HepG2 (cell line): ENCODE measurements at regions not wholly inside any gene's neighbourhood (a gene's known extent, or its start where the extent isn't known, plus 50 kb on each side); places are given as distances from the start of the nearest gene placed in this dataset.
A peak's percentile ranks its signal among the peaks of the same experiment; 100 is the strongest.

Experiments
- ATAC-seq: fragments of 200-7000 bp; cut with Tn5 transposase; 3 replicates; pipeline ENCODE4 v1.9.1; 2020; ENCODE audit warnings: mild to moderate bottlenecking, moderate library complexity
- BruUV-seq: library from RNA; stranded (reverse); fragments of 400-500 nt; replicated peaks from 2 replicates; lab custom pipeline; 2021; lab: Mats Ljungman, UMichigan
- CTCF ChIA-PET: fragments of 300-600 bp; formaldehyde crosslinking; extraction: SDS; loops from one replicate; lab custom pipeline; 2021; ENCODE audit warnings: low total read pairs, inconsistent platforms, low intra/inter-chr PET ratio; lab: Yijun Ruan, JAX
- POLR2A ChIA-PET: fragments of 350-600 bp; sonication (Branson Sonifier 250); formaldehyde crosslinking; loops from one replicate; lab custom pipeline; 2020; ENCODE audit warnings: antibody characterized with exemption, inconsistent platforms; lab: Yijun Ruan, JAX
- DNase-seq: peaks from one replicate; pipeline ENCODE4 v3.0.0-alpha.2; 2015; ENCODE audit warnings: low spot score
- FAIRE-seq: peaks from 3 replicates; lab custom pipeline; 2011; peaks lifted over from hg19 to GRCh38; lab: Jason Lieb, UNC
- H2AFZ ChIP-seq: one replicate; pipeline ENCODE4 v1.6.1; 2011; ENCODE audit warnings: low read length, inconsistent platforms
- H3K27ac ChIP-seq: fragments of 300-600 bp; 3 replicates; pipeline ENCODE4 v1.8.0; 2011; ENCODE audit warnings: mixed run types, mild to moderate bottlenecking, mixed read lengths, low read length, inconsistent platforms; ENCODE audit not compliant: insufficient read depth; ENCODE audit errors: extremely low read length
- H3K27me3 ChIP-seq, 2 experiments: fragments of 200-600 bp in 1 of 2; 2 replicates in 1 of 2; 3 replicates in 1 of 2; pipeline versions ENCODE4 v1.6.0 to v1.8.0; 2011; ENCODE audit warnings: low read length in 2 of 2, mild to moderate bottlenecking in 2 of 2, moderate library complexity in 2 of 2, inconsistent platforms in 1 of 2; ENCODE audit not compliant: insufficient read depth in 2 of 2, control insufficient read depth in 1 of 2
- H3K36me3 ChIP-seq, 2 experiments: fragments of 200-600 bp in 1 of 2; replicated peaks in 1 of 2; 2 replicates in 1 of 2; 3 replicates in 1 of 2; pipeline versions ENCODE4 v1.5.1 to v1.8.0; 2011; ENCODE audit warnings: low read length in 2 of 2, inconsistent platforms in 1 of 2; ENCODE audit not compliant: insufficient read depth in 2 of 2, control insufficient read depth in 1 of 2
- H3K4me1 ChIP-seq: 2 replicates; pipeline ENCODE4 v1.5.1; 2012; ENCODE audit warnings: low read length, inconsistent platforms; ENCODE audit not compliant: insufficient read depth
- H3K4me2 ChIP-seq: 2 replicates; pipeline ENCODE4 v1.6.0; 2011; ENCODE audit warnings: low read depth, low read length, inconsistent platforms
- H3K4me3 ChIP-seq, 3 experiments: fragments of 200-600 bp in 1 of 3; sonication (generic), shearing (Covaris generic) in 1 of 3; replicated peaks in 1 of 3; 2 replicates each; pipeline ENCODE4 v1.5.1; 2011 to 2016; ENCODE audit warnings: low read length in 3 of 3, inconsistent platforms in 2 of 3, low read depth in 2 of 3, mild to moderate bottlenecking in 2 of 3, control low read depth in 1 of 3, mixed read lengths in 1 of 3; ENCODE audit not compliant: insufficient read depth in 1 of 3
- H3K79me2 ChIP-seq: one replicate; pipeline ENCODE4 v1.6.1; 2011; ENCODE audit warnings: low read length, inconsistent platforms; ENCODE audit not compliant: insufficient read depth
- H3K9ac ChIP-seq: 2 replicates; pipeline ENCODE4 v1.6.0; 2011; ENCODE audit warnings: mild to moderate bottlenecking, low read depth, low read length, inconsistent platforms; ENCODE audit not compliant: insufficient read depth
- H3K9me3 ChIP-seq: 2 replicates; pipeline ENCODE4 v1.5.1; 2012; ENCODE audit warnings: mild to moderate bottlenecking, low read length
- H4K20me1 ChIP-seq: 2 replicates; pipeline ENCODE4 v1.6.0; 2011; ENCODE audit warnings: inconsistent platforms, mild to moderate bottlenecking, low read length, moderate library complexity; ENCODE audit not compliant: insufficient read depth
- GTF3A ChIP-seq: sonication (generic); formaldehyde crosslinking; conservative IDR thresholded peaks from 2 replicates; pipeline ENCODE4 v1.4.0; 2020; ENCODE audit warnings: mild to moderate bottlenecking, missing genetic modification reagents
- MAFF ChIP-seq: IDR thresholded peaks from 2 replicates; pipeline ENCODE4 v1.6.1; 2011; ENCODE audit warnings: low read depth, low read length, improper control_type of control experiment
- MAFK ChIP-seq, 2 experiments: IDR thresholded peaks in 1 of 2; conservative IDR thresholded peaks in 1 of 2; 2 replicates each; pipeline ENCODE4 v1.6.1; 2011; ENCODE audit warnings: improper control_type of control experiment in 2 of 2, low read length in 2 of 2
- NCOR1 ChIP-seq: fragments of 200-600 bp; sonication (generic); IDR thresholded peaks from 2 replicates; pipeline ENCODE4 v1.7.0; 2017; ENCODE audit warnings: antibody characterized with exemption, low read length, borderline replicate concordance
- POLR2AphosphoS5 ChIP-seq: IDR thresholded peaks from 2 replicates; pipeline ENCODE4 v1.6.1; 2012; ENCODE audit warnings: low read depth, low read length
- SKI ChIP-seq: fragments of 450-650 bp; IDR thresholded peaks from one replicate; pipeline ENCODE4 v1.6.1; 2018; ENCODE audit warnings: mild to moderate bottlenecking; ENCODE audit not compliant: partially characterized antibody
- STAT5B ChIP-seq: sonication (generic); formaldehyde crosslinking; IDR thresholded peaks from 2 replicates; pipeline ENCODE4 v1.4.0; 2020; ENCODE audit warnings: missing genetic modification reagents
- TAF15 ChIP-seq: fragments of 200-400 bp; formaldehyde crosslinking; IDR thresholded peaks from one replicate; pipeline ENCODE4 v1.6.1; 2018; ENCODE audit warnings: mild to moderate bottlenecking, low read depth, low read length; ENCODE audit not compliant: poor library complexity, severe bottlenecking
- ZNF264 ChIP-seq: sonication (generic); formaldehyde crosslinking; IDR thresholded peaks from 2 replicates; pipeline ENCODE4 v1.4.0; 2020; ENCODE audit warnings: missing genetic modification reagents
- ZNF562 ChIP-seq: sonication (generic); formaldehyde crosslinking; IDR thresholded peaks from 2 replicates; pipeline ENCODE4 v1.8.0; 2022; ENCODE audit warnings: missing genetic modification reagents, borderline replicate concordance
- ZNF589 ChIP-seq: sonication (generic); formaldehyde crosslinking; conservative IDR thresholded peaks from 2 replicates; pipeline ENCODE4 v1.8.0; 2022; ENCODE audit warnings: mild to moderate bottlenecking, moderate library complexity, missing genetic modification reagents
- in situ Hi-C: cut with HindIII; loops from 2 replicates; pipeline ENCODE4 v1.10.0; 2017; ENCODE audit warnings: low pct_unique_long_range_greater_than_20kb; ENCODE audit not compliant: extremely low pct_ligation_motif_present
- intact Hi-C: fragments of 100-400 bp; cut with micrococcal nuclease; formaldehyde crosslinking; loops from one replicate; pipeline ENCODE4 v1.10.0; 2022; ENCODE audit not compliant: unreplicated experiment
- TF ChIP-seq, protein P1 (sequence below): IDR thresholded peaks from 2 replicates; pipeline ENCODE4 v1.6.1; 2016; ENCODE audit warnings: missing compliant biosample characterization, missing genetic modification reagents, borderline replicate concordance
- TF ChIP-seq, protein P2 (sequence below): IDR thresholded peaks from 2 replicates; pipeline ENCODE4 v1.6.1; 2016; ENCODE audit warnings: low read depth, control low read depth
- TF ChIP-seq, protein P3 (sequence below): IDR thresholded peaks from 2 replicates; pipeline ENCODE4 v1.6.1; 2012; ENCODE audit warnings: inconsistent platforms
- TF ChIP-seq, protein P4 (sequence below): sonication (generic); formaldehyde crosslinking; IDR thresholded peaks from 2 replicates; pipeline ENCODE4 v1.4.0; 2020; ENCODE audit warnings: missing genetic modification reagents, borderline replicate concordance

DNA sequence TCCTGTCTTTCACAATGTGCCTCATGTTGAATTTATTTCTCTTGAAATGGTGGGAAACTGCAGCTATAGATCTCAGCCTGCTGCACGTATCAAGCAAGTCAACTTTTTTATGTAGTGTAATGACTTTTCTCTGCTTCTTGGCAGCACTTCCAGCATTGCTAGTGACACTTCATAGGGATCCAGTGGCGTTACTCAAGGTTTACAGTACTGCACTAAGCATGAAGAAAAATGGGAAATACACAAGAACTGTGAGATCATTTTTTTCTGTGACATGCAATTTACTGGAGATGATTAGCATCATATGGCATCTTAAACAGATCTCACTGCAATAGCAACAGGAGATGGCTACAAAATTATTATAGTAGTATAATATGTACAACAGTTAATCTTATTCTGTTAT is 90.9 kb downstream of the POLR1F start (continued):
- TF ChIP-seq STAT5B, result no peak
- TF ChIP-seq, protein P1, sequence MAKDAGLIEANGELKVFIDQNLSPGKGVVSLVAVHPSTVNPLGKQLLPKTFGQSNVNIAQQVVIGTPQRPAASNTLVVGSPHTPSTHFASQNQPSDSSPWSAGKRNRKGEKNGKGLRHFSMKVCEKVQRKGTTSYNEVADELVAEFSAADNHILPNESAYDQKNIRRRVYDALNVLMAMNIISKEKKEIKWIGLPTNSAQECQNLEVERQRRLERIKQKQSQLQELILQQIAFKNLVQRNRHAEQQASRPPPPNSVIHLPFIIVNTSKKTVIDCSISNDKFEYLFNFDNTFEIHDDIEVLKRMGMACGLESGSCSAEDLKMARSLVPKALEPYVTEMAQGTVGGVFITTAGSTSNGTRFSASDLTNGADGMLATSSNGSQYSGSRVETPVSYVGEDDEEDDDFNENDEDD, result no peak
- no peak for TF ChIP-seq ZNF264 (CRISPR knock-in tag)
- TF ChIP-seq, protein P2, sequence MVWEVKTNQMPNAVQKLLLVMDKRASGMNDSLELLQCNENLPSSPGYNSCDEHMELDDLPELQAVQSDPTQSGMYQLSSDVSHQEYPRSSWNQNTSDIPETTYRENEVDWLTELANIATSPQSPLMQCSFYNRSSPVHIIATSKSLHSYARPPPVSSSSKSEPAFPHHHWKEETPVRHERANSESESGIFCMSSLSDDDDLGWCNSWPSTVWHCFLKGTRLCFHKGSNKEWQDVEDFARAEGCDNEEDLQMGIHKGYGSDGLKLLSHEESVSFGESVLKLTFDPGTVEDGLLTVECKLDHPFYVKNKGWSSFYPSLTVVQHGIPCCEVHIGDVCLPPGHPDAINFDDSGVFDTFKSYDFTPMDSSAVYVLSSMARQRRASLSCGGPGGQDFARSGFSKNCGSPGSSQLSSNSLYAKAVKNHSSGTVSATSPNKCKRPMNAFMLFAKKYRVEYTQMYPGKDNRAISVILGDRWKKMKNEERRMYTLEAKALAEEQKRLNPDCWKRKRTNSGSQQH, result no peak
- TF ChIP-seq, all 625 proteins: peak for 0

DNA sequence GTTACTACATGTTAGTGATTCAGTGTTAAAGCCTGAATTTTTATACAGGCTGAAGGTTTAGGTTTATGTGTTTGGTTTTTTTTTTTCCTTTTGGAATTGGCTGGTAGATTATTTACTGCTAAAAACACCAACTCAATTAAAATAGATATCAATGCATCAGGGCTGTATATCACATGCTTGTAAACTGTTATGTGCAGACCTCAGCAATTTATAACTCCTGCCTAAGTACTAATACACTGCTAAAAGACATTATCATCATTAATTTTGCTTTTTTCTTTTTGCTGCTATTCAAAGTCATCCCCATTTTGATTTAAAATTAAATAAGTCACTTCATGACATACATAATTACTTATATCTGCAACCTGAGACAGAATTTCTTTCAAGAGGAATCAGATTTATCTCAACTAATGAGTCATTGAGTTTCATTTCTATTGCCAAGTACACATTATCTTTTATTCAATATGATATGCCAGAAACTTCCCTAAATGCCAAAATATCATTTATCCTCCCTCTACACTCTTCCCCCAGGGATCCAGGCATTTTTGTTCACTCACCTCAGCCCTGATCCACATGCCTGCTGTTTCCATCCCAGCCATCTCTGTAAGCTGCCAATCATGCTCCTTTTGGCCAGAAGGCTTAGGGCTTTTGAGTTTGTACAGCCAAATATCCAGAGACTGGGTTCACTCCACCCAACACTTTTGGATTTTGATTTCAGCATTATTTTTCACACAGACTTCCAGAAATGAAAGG is 98.5 kb downstream of the POLR1F start:
- Histone ChIP-seq H3K4me3 (no peak overlapping the region), H3K4me2 (no peak overlapping the region), H3K27ac (no peak overlapping the region), H3K79me2 (no peaks in the 10 kb centered on the region), H3K9me3 (peaks cover 65% of the 10 kb centered on the region), H4K20me1 (no peaks in the 10 kb centered on the region), H3K36me3 (no peaks in the 10 kb centered on the region), H3K27me3 (no peaks in the 10 kb centered on the region), H2AFZ (no peak overlapping the region), H3K9ac (no peak overlapping the region), H3K4me1 (no peaks in the 10 kb centered on the region)
- no TSS peak for BruUV-seq
- TF ChIP-seq, protein P3, sequence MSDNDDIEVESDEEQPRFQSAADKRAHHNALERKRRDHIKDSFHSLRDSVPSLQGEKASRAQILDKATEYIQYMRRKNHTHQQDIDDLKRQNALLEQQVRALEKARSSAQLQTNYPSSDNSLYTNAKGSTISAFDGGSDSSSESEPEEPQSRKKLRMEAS, result no peak
- TF ChIP-seq SKI (no peak), MAFF (0 out of 2 replicates have a peak, but pooled peaks have one; percentile 35), ZNF589 (CRISPR knock-in tag) (no peak), POLR2AphosphoS5 (no peak), ZNF562 (CRISPR knock-in tag) (no peak), TAF15 (no peak), MAFK (conservative IDR thresholded peaks at IDR 0.05 in 1 of 2, IDR thresholded peaks at IDR 0.05 in 1 of 2; ENCODE audit: low read length in 2 of 2) (peak in 1 of 2 experiments; percentile 63; a peak in 3 of 4 replicates), NCOR1 (no peak), GTF3A (no peak)
- TF ChIP-seq, protein P4, sequence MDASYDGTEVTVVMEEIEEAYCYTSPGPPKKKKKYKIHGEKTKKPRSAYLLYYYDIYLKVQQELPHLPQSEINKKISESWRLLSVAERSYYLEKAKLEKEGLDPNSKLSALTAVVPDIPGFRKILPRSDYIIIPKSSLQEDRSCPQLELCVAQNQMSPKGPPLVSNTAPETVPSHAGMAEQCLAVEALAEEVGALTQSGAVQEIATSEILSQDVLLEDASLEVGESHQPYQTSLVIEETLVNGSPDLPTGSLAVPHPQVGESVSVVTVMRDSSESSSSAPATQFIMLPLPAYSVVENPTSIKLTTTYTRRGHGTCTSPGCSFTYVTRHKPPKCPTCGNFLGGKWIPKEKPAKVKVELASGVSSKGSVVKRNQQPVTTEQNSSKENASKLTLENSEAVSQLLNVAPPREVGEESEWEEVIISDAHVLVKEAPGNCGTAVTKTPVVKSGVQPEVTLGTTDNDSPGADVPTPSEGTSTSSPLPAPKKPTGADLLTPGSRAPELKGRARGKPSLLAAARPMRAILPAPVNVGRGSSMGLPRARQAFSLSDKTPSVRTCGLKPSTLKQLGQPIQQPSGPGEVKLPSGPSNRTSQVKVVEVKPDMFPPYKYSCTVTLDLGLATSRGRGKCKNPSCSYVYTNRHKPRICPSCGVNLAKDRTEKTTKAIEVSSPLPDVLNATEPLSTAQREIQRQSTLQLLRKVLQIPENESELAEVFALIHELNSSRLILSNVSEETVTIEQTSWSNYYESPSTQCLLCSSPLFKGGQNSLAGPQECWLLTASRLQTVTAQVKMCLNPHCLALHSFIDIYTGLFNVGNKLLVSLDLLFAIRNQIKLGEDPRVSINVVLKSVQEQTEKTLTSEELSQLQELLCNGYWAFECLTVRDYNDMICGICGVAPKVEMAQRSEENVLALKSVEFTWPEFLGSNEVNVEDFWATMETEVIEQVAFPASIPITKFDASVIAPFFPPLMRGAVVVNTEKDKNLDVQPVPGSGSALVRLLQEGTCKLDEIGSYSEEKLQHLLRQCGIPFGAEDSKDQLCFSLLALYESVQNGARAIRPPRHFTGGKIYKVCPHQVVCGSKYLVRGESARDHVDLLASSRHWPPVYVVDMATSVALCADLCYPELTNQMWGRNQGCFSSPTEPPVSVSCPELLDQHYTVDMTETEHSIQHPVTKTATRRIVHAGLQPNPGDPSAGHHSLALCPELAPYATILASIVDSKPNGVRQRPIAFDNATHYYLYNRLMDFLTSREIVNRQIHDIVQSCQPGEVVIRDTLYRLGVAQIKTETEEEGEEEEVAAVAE, result no peak
- CTCF ChIA-PET, result no interaction called here
- POLR2A ChIA-PET, result no interaction called here
- DNase-seq (no peak), FAIRE-seq (no peak), ATAC-seq (no peak)
- in situ Hi-C loops, result no loop called here
- intact Hi-C loops, result no loop called here
